ENCODE measurements at regions not wholly inside any gene's neighbourhood (a gene's known extent, or its start where the extent isn't known, plus 50 kb on each side); places are given as distances from the start of the nearest gene placed in this dataset.
A peak's percentile ranks its signal among the peaks of the same experiment; 100 is the strongest.
"Not testable (repeated sequence)": the region's sequence is repeated elsewhere in the genome, so short reads cannot be mapped to it uniquely, and the experiment has no call there.

DNA sequence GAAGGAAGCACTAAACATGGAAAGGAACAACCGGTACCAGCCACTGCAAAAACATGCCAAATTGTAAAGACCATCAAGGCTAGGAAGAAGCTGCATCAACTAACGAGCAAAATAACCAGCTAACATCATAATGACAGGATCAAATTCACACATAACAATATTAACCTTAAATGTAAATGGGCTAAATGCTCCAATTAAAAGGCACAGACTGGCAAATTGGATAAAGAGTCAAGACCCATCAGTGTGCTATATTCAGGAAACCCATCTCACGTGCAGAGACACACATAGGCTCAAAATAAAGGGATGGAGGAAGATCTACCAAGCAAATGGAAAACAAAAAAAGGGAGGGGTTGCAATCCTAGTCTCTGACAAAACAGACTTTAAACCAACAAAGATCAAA is 126.3 kb upstream of the CAV2 start:
- not testable (repeated sequence) for DNase-seq (ENCODE audit: low read depth)

DNA sequence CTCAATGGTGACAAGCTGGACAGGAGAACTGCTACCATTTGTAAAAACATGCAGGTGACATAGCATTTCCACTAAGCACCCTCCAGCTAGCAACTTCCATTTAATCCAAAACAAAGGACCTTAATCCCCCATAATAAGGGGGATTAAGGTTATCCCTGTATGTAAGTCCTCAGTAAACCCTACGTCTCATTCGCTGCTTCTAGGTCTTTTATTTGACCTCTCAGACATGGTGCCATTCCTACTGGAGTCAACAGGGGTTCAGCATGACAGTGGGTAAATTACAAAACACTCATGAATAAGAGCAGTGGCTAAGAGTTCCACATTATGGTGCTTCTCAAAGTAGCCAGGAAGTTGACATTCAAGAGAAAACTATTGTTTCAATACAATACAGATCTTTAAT is 121.8 kb upstream of the CAV2 start:
- no peak for DNase-seq (ENCODE audit: low read depth)

DNA sequence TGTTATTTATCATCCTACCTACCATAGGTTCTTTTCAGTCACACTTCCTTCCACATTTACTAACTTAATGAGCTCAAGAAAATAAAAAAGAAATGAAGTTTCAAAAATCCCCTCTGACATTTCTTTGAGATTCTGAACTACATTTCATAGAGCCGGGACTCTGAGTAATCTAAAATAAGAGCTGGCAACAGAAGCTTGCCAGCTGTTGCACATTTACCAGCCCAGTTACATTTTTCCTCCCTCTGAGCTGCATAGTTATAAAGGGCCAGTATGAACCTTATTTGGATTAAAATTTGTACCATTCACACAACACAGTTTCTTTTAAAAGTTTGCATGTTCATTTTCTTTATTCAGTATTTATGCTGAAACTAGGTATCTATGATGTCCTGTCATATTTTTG is 119.5 kb upstream of the CAV2 start:
- no peak for DNase-seq (ENCODE audit: low read depth)

DNA sequence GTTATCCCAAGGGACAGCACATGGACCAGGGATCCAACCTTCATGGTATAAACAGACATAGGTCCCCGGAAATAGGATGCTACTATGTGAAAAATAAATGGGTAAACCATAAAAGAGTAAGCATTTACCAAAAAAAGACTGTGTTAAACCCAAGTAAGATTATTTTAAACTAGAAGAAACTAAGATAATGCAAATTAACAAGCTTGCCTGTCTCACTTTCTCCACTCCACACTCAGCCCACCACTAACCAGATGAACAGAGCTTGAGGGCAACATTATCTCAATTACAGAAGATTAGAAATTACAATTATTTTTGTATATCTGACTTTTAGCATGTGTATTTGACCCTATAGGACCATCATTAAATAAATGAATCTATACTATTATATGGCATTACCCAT is 117.2 kb upstream of the CAV2 start:
- no peak for DNase-seq (ENCODE audit: low read depth)

DNA sequence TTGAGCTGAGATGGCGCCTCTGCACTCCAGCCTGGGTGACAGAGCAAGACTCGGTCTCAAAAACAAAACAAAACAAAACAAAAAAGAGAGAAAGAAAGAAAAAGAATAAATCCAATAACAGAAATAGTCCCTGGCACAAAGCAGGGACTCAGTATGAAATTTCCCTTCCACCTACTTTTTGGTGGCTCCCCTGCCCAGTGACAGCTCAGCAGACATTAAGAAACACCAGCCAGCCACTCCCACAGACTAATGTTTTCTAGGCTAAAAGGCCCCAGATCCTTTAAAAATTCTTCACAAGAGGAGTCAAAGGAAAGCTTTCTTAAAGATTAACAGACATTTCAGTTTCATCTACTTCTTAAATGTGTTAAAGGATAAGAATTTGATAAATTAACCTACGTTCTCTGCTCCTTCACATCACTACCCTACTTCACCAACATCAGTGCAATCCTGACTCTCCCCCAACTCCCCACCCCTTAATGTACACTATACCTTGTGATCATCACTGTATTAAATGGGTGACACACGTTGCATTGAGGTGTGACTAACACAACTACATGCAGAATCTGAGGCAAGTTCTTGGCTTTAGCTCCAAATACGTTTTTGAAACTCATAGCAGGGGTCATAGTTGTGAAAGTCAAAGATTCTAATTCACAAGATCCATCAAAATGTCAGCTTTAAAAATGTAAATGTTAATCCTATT is 114.5 kb upstream of the CAV2 start:
- no peak for DNase-seq (ENCODE audit: low read depth)

DNA sequence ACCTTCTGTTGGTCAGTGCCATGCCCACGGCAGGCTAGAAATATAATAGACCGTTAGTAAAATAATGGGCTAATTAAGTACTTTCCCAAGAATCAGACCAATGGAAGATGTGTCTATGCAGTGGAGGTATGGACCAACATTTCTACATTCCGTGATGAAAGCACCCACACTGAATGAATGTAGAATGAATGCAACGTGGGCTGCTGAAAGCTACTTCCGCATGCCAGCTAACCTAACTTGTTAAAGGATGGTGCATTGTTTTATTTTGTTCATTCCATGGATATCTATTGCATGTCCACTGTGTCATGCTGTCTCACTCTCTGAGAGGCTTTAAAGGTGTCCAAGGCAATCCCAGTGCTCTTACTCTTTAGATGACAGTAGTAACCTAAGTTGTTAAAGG is 112.9 kb upstream of the CAV2 start:
- DNase-seq (ENCODE audit: low read depth): no peak

DNA sequence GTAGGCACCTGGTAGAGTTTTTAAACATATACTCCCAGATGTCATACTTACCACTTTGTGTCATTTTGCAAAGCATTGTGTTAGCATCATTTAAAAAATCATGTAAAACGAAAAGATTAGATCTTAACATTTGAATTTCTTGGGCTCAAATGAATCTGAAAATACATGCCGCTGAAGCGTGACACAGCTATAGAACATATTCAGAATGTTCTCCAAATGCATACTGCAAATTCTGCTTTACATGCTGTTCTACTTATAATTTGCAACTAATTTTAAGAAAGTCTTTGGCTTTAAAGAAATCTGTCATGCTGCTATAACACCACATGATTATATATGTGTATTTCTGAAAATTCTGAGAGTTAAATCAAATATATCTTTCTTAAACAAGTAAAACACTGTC is 109.2 kb upstream of the CAV2 start:
- no peak for DNase-seq (ENCODE audit: low read depth)

DNA sequence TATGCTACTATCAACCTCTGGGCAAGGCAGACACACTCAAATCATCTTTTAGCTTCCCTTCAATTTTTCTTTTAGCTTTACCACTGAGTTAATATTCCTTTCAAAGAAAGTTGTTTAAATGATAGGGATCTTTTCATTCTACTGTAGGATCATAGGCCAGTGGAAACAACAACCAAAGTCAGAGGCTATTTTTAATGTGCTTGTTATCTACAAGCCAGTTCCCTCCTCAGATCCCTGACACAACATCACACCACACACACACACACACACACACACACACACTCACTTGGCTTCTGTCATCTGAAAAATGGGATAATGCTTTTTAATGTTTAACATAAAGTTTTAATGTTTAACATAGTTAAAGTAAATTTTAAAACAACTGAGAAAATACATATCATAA is 106.7 kb upstream of the CAV2 start:
- DNase-seq (ENCODE audit: low read depth): no peak

DNA sequence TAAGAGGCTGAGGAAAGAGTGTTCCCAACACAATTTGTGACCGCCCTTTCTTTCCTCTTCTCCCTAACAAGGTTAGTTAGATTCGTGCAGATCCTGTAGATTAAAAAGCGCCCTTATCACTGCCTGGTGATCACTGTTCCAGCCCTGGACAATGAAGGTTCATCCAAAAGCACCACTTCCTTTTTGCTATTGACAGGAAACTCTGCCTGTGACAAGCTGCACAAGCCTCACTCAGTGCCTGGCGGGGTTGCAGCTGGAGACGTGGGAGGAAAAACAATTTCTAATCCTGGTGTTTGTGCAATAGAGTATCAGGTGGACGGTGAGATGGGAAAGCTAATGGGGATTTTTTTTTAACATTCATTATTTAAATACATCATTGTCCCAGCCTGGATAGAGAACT is 105.9 kb upstream of the CAV2 start:
- DNase-seq (ENCODE audit: low read depth): no peak

DNA sequence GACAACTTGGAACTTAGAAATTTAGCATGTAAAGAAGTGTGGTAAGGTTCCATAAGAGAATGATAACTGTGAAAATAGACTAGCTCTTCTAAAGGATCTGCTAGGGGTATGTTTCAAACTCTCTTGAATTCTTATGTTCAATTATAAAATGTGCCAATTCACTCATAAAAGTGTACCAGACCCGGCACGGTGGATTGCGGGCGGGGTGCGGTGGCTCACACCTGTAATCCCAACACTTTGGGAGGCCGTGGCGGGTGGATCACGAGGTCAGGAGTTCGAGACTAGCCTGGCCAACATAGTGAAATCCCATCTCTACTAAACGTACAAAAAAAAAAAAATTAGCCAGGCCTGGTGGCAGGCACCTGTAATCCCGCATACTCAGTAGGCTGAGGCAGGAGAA is 105.4 kb upstream of the CAV2 start:
- DNase-seq (ENCODE audit: low read depth): no peak

DNA sequence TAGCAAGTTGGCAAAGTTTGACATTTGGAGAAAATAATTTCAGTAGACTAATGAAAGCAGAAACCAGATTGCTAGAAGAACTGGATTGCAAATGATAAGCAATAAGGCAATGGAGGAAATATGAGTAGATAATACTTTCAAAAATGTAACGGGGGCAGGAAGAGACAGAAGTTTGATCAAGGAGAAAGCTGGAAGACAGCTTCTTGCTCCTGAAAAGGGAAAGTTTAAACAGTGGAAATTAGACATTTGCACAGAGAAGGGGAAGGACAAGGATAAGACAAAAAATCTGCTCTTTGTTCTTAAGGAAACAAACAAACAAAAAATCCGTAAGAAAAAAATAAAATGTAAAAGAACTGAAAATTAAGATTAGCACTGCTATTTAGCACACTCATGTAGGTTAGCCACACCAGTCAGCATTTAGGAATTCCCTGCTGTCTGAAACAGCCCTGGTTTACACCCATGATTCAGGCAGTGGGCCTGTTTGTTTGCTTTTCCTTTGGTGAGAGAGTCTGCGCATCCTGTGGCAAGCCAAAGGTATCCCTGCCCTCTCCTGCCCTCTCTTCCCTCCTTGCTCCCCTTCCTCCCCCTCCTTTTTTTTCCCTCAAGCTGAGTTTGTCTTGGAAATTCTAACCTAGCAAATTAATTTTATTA is 104.3 kb upstream of the CAV2 start:
- DNase-seq (ENCODE audit: low read depth): peak; percentile 92

DNA sequence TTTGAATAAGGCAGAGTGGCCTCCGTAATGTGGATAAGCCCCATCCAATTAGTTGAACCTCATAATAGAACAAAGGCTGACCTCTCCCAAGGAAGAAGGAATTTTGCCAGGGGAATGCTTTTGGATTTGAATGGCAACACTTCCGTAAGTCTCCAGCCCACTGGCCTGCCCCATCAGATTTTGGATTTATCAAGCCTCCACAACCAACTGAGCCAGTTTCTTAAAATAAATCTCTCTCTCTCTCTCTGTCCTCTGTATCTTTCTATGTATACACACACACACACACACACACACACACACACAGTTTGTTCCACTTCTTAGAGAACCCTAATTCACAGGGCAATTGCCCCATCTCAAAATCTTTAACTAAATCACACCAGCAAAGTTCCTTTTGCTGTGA is 100.9 kb upstream of the CAV2 start:
- DNase-seq (ENCODE audit: low read depth): no peak

DNA sequence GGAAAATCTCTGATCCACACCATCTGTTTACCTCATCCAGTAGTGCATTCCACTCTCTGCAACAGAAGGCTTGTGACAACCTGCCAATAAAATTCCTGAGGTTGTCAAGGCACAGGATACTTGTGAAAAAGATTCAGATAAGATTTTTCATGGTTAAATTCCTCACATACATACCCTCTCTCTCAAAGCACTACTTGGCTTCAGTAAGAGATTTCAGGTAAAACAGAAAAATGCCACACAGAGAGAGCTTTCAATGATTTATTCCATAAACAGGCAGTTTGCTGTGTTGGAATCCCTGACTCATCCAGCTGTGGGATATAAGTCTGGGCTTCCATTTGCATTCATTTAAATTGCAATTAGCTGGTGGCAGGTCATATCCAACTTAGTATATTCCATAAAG is 99.7 kb upstream of the CAV2 start:
- peak; percentile 63 for DNase-seq (ENCODE audit: low read depth)

DNA sequence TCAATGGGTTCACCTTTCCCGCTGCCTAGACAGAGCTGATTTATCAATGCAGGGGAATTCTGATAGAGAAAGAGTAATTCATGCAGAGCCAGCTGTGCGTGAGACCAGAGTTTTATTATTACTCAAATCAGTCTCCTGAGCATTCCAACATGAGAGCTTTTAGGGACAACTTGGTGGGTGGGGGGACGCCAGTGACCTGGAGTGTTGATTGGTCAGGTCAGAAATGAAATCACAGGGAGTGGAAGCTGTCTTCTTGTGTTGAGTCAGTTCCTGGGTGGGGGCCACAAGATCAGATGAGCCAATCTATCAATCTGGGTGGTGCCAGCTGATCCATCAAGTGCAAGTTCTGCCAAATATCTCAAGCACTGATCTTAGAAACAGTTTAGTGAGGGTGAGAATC is 99.0 kb upstream of the CAV2 start:
- DNase-seq (ENCODE audit: low read depth): no peak

DNA sequence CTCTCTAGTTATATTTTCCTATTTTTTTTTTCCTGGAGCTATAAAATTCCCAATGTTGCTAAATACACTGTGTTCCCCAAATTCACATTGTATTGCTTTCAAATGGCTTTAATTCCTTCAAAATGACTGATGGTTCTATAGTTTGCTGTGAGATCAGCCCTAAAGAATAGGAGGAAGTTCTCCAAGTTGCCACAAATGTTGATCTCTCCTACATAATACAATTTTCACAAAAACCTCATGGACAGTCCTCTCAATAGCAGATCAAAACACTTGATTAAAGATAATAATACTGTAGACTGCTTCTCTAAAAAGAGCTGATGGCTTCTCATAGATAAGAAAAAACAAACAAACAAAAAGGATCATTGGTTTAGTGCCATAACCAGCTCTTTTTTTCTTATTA is 97.8 kb upstream of the CAV2 start:
- no peak for DNase-seq (ENCODE audit: low read depth)

DNA sequence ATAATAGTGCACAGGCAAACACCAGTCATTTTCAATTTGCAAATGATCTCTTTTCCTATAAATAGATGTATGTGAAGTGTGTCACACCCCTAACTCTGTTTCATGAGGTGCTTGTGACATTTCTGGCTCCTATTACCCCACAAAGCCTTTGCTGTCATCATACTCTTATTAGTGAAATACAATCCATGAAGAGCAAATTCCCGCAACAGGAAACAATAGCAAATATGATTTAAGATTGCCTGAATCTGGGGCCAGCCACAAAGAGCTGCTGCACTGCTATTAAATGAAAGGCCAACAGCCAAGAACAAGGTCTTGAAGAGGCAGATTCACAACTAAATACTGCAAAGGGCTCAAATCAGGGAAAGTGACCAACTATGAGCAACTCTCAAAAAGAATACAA is 96.3 kb upstream of the CAV2 start:
- no peak for DNase-seq (ENCODE audit: low read depth)

DNA sequence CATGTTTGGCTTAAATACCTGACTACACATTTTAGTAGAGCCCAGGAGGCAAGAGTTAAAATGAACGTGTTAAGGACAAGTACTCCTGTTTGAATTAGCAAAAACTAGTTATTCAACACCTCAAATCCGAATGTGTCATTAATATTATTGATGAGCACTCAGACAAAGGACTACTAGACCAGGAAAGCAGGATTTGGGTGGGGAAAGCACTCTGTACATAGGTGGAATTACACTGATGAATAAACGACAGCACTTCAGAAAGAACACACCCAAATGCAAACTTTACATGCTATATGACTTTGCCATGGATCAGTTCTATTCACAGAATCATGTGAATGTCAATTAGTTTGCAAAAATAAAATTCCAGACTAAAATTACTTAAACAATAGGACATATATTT is 95.1 kb upstream of the CAV2 start:
- no peak for DNase-seq (ENCODE audit: low read depth)

DNA sequence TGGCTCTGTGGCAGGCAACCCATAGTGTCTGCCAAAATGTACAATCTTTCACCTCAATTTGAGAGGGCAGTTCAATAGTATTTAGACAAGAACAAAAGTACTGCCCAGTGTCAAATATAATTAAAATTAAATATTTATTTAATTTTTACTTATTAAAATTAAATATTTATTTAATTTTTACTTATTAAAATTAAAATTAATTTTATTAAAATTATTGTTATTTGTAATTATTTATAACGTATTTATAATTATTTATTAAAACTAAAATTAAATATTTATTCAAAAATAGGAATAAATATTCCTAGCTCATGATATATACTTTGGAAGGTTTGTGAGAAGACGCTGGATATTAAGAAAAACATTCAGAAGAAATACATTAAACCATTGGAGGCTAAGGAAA is 93.7 kb upstream of the CAV2 start:
- no peak for DNase-seq (ENCODE audit: low read depth)

DNA sequence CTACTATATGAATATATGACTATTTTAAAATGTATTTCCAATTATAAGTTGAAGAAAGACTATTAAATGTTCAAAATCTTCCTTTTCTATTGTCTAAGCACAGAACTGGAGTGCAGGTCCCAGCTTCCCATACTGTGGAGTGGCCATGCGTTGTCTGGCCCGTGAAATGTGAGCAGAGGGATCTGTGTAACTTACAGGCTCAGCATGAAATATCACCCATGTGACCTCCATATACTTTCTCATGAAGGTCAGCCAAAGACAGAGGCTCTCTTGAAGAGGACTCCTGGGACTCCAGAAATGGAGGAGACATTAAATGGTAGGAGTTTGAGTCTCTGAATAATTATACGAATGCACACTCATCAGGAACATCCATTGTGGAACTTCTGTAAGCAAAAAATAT is 92.4 kb upstream of the CAV2 start:
- DNase-seq (ENCODE audit: low read depth): peak; percentile 50

DNA sequence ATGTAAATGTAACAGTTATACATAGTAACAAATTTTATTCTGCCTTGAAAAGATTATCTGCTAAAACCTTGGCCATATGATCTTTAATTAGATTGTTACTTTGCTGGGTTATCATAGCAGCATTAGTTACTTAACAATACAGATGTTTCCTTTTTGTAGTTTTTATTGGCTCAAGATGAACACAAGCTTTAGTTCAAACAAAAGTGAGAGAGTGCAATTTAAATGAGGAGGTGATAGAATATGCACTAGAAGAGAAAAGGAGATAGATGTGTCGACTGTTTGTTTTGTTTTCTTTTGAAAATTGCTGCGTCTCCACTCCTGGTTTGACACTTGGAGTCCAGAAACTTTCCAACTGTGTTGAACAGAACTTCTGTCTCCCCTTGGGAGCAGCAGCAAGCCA is 91.4 kb upstream of the CAV2 start:
- no peak for DNase-seq (ENCODE audit: low read depth)

DNA sequence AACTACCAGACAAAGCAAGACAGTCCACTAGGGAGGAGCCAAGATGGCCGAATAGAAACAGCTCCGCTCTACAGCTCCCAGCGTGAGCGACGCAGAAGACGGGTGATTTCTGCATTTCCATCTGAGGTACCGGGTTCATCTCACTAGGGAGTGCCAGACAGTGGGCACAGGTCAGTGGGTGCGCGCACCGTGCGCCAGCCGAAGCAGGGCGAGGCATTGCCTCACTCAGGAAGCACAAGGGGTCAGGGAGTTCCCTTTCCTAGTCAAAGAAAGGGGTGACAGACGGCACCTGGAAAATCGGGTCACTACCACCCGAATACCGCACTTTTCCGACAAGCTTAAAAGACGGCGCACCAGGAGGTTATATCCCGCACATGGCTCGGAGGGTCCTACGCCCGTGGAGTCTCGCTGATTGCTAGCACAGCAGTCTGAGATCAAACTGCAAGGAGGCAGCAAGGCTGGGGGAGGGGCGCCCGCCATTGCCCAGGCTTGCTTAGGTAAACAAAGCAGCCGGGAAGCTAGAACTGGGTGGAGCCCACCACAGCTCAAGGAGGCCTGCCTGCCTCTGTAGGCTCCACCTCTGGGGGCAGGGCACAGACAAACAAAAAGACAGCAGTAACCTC is 90.6 kb upstream of the CAV2 start:
- not testable (repeated sequence) for DNase-seq (ENCODE audit: low read depth)

DNA sequence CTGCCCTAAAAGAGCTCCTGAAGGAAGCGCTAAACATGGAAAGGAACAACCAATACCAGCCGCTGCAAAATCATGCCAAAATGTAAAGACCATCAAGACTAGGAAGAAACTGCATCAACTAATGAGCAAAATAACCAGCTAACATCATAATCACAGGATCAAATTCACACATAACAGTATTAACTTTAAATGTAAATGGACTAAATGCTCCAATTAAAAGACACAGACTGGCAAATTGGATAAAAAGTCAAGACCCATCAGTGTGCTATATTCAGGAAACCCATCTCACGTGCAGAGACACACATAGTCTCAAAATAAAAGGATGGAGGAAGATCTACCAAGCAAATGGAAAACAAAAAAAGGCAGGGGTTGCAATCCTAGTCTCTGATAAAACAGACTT is 88.8 kb upstream of the CAV2 start:
- not testable (repeated sequence) for DNase-seq (ENCODE audit: low read depth)

DNA sequence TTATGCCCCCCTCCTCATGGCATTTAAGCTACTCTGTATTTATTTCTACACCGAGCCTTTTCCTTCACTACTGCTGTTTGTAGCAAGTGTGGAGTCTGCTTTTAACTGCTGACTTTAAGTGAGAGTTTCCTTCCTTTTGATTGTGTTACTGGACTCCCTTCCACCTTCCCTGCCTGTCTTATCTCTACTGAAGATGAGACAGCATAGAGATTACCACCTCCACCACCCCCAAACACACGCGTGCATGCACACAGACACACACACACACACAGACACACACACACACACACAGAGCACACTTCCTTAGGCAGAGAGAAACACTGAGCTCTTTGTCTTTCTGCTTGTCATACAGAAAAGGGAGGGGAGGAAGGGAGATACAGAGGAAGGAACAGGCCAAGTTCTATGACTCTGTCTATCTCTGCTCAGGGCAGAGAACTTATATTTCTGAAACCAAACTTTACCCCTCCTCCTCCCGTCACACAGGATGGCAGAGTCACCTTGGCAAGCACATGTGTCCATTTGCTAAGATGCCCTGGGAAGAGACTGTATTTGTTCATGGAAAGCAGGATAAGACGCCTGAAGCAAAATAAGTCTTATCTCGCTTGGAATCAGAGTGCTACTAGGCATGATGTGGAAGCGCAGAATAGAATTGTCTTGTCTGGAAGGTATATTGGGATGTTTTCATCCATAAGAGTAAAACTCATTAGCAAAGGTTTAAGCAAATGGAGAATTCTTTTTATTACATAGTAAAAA is 81.8 kb upstream of the CAV2 start:
- DNase-seq (ENCODE audit: low read depth): no peak
